ENCODE measurements at regions not wholly inside any gene's neighbourhood (a gene's known extent, or its start where the extent isn't known, plus 50 kb on each side); places are given as distances from the start of the nearest gene placed in this dataset.

GRCh38 chr2:192773044-192773443, 578.3 kb upstream of the TMEFF2 start:
- DNase-seq (ENCODE audit: low read depth): no peak
- no peak for TF ChIP-seq CTCF (conservative IDR thresholded peaks at IDR 0.05; ENCODE audit: low read length)
- H3K4me3 ChIP-seq (ENCODE audit: low read length): no peak overlapping the region

DNA sequence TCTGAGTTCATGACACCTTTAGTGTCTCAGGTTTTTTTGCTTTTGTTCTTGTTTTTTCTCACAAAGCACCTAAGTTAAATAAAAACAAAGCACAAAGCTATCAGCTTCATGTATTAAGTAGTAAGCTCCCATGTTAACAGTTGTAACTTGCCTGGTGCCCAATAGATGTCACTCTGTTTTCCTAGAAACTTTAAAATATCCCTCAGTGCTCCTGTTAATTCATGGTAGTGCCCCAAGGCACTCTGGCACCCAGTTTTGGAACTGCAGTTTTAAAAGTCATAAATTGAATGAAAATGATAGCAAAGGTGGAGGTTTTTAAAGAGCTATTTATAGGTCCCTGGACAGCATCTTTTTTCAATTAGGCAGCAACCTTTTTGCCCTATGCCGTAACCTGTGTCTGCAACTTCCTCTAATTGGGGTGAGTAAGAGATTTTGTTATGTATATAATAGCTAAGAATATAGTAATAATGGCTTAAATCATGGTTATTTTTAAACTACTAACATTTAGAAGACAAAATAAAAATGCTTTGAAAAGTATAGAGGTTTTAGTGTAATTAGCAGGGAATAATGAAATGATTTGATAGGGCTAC, 555.0 kb upstream of the TMEFF2 start:
- DNase-seq (ENCODE audit: low read depth): no peak
- H3K4me3 ChIP-seq (ENCODE audit: low read length): no peak overlapping the region
- no peak for TF ChIP-seq CTCF (conservative IDR thresholded peaks at IDR 0.05; ENCODE audit: low read length)

GRCh38 chr2:192741889-192742288, 547.2 kb upstream of the TMEFF2 start:
- TF ChIP-seq CTCF (conservative IDR thresholded peaks at IDR 0.05; ENCODE audit: low read length): no peak
- no peak overlapping the region for H3K4me3 ChIP-seq (ENCODE audit: low read length)
- DNase-seq (ENCODE audit: low read depth): no peak

- DNase-seq (ENCODE audit: low read depth): no peak
- no peak for TF ChIP-seq CTCF (conservative IDR thresholded peaks at IDR 0.05; ENCODE audit: low read length)
- no peak overlapping the region for H3K4me3 ChIP-seq (ENCODE audit: low read length)
Observed at GRCh38 chr2:192735447-192735846, 540.7 kb upstream of the TMEFF2 start.

GRCh38 chr2:192729369-192729768, 534.6 kb upstream of the TMEFF2 start:
- DNase-seq (ENCODE audit: low read depth): no peak
- no peak overlapping the region for H3K4me3 ChIP-seq (ENCODE audit: low read length)
- TF ChIP-seq CTCF (conservative IDR thresholded peaks at IDR 0.05; ENCODE audit: low read length): no peak

DNA sequence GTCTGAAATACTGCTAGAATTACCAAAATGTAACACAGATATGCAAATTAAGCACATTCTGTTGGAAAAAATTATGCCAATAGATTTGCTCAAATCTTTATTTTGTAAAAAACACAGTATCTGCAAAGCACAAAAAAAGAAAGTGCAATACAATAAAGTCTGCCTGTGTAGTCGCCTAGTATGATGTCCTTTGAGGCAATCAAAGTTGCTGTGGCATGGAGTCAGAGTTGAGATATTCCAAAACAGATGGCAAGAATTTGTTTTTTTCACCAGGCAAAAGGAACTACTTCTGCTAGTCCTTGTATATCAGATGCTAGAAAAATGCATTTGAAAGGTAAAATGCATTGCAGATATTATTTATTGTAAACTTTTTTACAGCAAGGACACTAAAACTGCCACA, 531.3 kb upstream of the TMEFF2 start:
- TF ChIP-seq CTCF (conservative IDR thresholded peaks at IDR 0.05; ENCODE audit: low read length): no peak
- H3K4me3 ChIP-seq (ENCODE audit: low read length): no peak overlapping the region
- no peak for DNase-seq (ENCODE audit: low read depth)

DNA sequence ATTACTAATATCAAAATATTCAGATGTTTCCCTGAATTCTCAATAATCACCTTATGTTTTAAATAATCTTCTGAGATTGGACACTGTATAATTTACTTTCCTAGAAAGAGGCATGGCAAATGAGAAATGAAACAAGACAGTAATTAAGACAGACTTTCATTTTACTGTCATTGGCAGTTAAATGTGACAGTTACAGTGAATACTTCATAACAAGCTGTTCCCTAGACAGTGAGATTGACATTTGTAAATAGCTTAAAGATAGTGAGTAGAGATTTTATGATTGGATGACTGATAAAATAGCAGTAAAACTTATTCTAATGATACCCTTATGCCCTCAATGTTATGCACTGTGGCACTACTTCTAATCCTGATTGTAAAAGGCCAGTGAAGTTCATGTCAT, 524.9 kb upstream of the TMEFF2 start:
- H3K4me3 ChIP-seq (ENCODE audit: low read length): no peak overlapping the region
- no peak for DNase-seq (ENCODE audit: low read depth)
- TF ChIP-seq CTCF (conservative IDR thresholded peaks at IDR 0.05; ENCODE audit: low read length): no peak
